Fibroblast of villous mesenchyme (primary cell): ENCODE measurements at regions not wholly inside any gene's neighbourhood (a gene's known extent, or its start where the extent isn't known, plus 50 kb on each side); places are given as distances from the start of the nearest gene placed in this dataset.
A peak's percentile ranks its signal among the peaks of the same experiment; 100 is the strongest.

Experiments
- DNase-seq: peaks from one replicate; pipeline ENCODE4 v3.0.0-alpha.2; 2010; ENCODE audit warnings: low read depth
- H3K4me3 ChIP-seq: 2 replicates; pipeline ENCODE4 v1.5.1; 2011; ENCODE audit warnings: low read depth, mild to moderate bottlenecking, low read length
- CTCF ChIP-seq: IDR thresholded peaks from 2 replicates; pipeline ENCODE4 v1.5.1; 2012; ENCODE audit warnings: low read depth, mild to moderate bottlenecking, low read length; ENCODE audit not compliant: insufficient read depth

DNA sequence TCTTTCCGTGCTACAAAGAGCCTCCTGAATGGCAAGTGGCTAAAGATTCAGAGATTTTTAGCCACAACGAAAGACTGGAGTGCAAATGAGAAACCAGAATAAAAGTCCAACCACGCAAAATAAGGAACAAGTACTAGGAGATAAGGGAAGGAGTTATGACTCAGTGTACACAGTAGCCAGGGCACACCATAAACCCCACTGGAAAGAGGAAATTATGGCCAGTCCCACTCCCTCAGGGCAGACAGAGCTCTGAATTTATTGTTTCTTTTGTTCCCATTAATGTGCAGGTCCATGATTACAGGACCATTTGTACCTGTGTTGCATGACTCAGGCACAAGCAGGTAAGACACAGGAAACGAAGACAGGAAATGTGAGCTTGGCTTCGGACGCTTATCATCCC is 150.3 kb upstream of the PREP start:
- DNase-seq: no peak
- no peak for TF ChIP-seq CTCF

GRCh38 chr6:105550955-105551620 is 148.2 kb upstream of the PREP start:
- DNase-seq: peak; percentile 30
- no peak overlapping the region for H3K4me3 ChIP-seq
- no peak for TF ChIP-seq CTCF

More for the DNA sequence above, 150.3 kb upstream of the PREP start:
- no peak overlapping the region for H3K4me3 ChIP-seq

- TF ChIP-seq CTCF: no peak
- DNase-seq: no peak
- no peak overlapping the region for H3K4me3 ChIP-seq
These were observed 143.9 kb upstream of the PREP start for GRCh38 chr6:105546754-105547153.

DNA sequence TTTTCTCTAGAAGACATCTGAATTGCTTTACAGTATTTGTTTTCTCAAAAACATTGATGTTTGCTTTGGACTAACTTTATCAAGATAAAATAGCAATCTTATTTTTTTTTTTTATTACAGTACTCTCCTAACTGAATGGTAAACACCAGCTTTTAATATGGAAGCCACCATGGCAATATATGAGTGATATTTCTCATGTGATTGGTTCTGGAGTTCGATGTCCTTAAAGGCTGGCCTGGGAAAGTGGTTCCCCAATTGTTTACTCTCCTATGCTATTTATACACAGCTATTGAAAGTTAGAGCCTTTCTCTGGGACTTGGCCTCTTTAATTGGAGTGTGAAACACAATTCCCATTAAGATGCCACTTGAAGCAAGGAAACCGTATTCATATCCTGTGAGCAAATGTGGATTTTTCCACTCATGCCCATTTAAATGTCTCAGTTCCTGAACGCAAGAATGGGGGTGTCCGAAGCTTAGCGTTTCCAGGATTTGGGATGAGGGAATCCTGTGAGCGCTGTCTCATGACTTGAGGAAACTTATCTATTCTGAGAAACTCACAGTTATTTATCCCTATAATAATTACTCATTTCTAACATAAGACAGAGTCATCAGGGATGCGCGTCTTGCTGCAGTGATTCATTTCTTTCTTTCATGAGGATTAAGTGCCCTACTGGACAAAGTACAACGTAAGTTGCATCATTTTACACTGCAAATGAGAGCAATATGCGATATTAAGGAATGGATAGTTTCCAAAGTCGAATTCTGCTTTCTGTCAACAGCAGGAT is 143.3 kb upstream of the PREP start:
- H3K4me3 ChIP-seq: no peak overlapping the region
- no peak for TF ChIP-seq CTCF
- peak; percentile 97 for DNase-seq

DNA sequence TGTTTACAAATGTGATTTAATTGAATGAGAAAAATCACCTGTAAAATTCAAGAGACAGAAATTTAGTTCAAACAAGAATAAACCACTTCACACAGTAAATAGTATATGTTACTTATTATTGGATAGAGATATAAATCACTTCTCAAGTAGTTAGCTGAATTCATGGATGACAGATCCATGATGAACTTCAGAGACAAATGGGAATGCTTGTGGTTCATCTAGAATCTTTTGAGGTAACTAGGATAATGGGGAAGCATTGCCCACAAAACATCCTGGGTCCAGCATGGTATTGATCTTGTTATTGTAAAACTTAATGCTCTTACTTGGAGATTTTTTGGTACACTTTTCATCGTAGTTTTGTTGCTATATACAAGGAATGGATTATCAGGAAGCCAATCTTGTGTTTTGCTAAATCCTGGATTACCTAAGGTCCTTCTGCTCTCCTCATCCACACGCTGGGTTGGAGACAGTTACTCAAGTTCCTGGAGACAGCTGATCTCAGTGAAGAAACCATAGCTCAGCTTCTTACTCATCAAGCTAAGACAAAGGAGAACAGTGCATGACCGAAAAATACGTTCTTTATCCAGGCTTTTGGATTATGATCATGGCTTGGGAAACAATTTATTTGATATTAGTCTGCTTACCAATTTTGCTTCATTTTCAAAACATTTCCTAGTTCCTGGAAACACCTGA is 142.5 kb upstream of the PREP start:
- H3K4me3 ChIP-seq: no peak overlapping the region
- TF ChIP-seq CTCF: no peak
- DNase-seq: peak; percentile 71

DNA sequence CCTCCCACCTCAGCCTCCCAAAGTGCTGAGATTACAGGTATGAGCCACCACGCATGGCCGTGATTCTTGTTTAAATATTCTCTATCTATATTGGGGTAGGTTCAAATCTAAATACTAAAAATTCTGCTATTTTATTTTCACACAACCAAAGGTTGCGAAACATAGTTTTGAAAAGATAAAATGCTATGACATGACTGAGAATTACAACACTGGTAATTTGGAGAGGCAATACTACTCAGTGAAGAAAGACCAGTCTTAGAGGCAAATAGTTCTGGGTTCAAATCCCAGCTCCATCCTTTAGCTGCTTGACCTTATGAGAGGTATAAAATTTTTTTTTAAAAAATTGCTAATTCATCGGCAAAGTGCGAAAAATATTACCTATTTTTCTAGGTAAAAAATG is 137.0 kb upstream of the PREP start:
- peak; percentile 32 for DNase-seq
- no peak for TF ChIP-seq CTCF
- H3K4me3 ChIP-seq: no peak overlapping the region
